Psoas muscle (tissue), 7 donors: ENCODE measurements at regions not wholly inside any gene's neighbourhood (a gene's known extent, or its start where the extent isn't known, plus 50 kb on each side); places are given as distances from the start of the nearest gene placed in this dataset.

Experiments used
- ATAC-seq, 4 donors: fragments of 200-7000 bp; cut with Tn5 transposase; one replicate each; pipeline ENCODE4 v1.9.1; 2020; ENCODE audit warnings: moderate library complexity in 3 of 4, mild to moderate bottlenecking in 2 of 4
- DNase-seq, 2 donors: peaks; one replicate each; pipeline ENCODE4 v3.0.0-alpha.2; 2020
- H3K27ac ChIP-seq: fragments of 200-600 bp; one replicate; pipeline ENCODE4 v1.8.0; 2022
- H3K27me3 ChIP-seq, 3 donors: fragments of 200-600 bp in 1 of 3; one replicate each; pipeline versions ENCODE4 v1.6.1 to v1.8.0; 2013 to 2022; ENCODE audit warnings: low read length in 2 of 3, mild to moderate bottlenecking in 2 of 3, moderate library complexity in 1 of 3; ENCODE audit not compliant: insufficient read depth in 3 of 3
- H3K36me3 ChIP-seq, 2 donors: fragments of 200-600 bp in 1 of 2; one replicate each; pipeline versions ENCODE4 v1.6.1 to v1.8.0; 2013 to 2022; ENCODE audit warnings: low read depth in 1 of 2, mild to moderate bottlenecking in 1 of 2, moderate library complexity in 1 of 2; ENCODE audit not compliant: insufficient read depth in 1 of 2
- H3K4me1 ChIP-seq: fragments of 200-600 bp; one replicate; pipeline ENCODE4 v1.8.0; 2022
- H3K4me3 ChIP-seq: fragments of 200-600 bp; one replicate; pipeline ENCODE4 v1.8.0; 2022; ENCODE audit warnings: mild to moderate bottlenecking
- H3K9me3 ChIP-seq: fragments of 200-600 bp; one replicate; pipeline ENCODE4 v1.8.0; 2022
- WGBS, 3 donors: extraction: QIAGEN DNeasy Blood & Tissue Kit; methylation state at CpG; one replicate each; pipeline versions ENCODE4 v1.1.6 to v1.1.7; 2013; 5-methylcytosine and 5-hydroxymethylcytosine counted together
- intact Hi-C, 2 donors: fragments of 100-400 bp; cut with DNase I; formaldehyde crosslinking; loops; one replicate each; pipeline versions ENCODE4 v1.11.0 to v1.14.2; 2022
- TF ChIP-seq, protein P1 (sequence below): fragments of 200-600 bp; IDR thresholded peaks from one replicate; pipeline ENCODE4 v1.8.0; 2022; ENCODE audit warnings: antibody characterized with exemption
- donor health status: healthy with polysubstance abuse.
- donor health status: DM: no; HTN: no; CAD: no; lungs with moderate emphysema.
- donor health status: Bipolar disorder and iron deficiency.
- donor health status: healthy.
- donor health status: DM: yes; HTN: yes; CAD: no.
- donor health status: DM: no; HTN: no; CAD: no.
- donor health status: DM: yes; HTN: yes; CAD: no.

DNA sequence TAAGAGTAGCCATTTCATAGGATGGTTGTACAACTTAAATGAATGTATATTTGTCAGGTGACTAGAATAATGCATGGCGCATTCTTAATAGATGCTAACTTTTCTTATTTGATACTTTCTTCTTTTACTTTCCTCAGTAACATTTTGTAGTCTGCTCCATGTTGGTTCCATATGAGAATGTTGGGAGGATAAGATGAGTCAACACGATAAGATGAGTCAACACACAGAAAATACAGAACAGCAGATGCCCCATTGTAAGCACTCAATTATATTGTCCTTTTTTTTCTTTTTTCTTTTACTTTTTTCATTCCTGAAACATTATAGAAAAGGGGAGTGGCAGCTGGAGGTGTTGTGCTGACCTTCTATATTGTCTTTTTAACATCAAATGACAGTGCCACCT lies 92.3 kb upstream of the SPATA31C2 start:
- DNase-seq (no peak), ATAC-seq (no peak)
- intact Hi-C loops = no loop called here
- Histone ChIP-seq H3K27me3 (no peaks in the 10 kb centered on the region), H3K9me3 (no peaks in the 10 kb centered on the region), H3K4me3 (no peak overlapping the region), H3K4me1 (no peaks in the 10 kb centered on the region), H3K27ac (no peak overlapping the region), H3K36me3 (no peaks in the 10 kb centered on the region)
- WGBS, 3 donors = 96 to 98% (median 97%) methylated on average over 2 of the region's 2 CpGs
- TF ChIP-seq, protein P1, sequence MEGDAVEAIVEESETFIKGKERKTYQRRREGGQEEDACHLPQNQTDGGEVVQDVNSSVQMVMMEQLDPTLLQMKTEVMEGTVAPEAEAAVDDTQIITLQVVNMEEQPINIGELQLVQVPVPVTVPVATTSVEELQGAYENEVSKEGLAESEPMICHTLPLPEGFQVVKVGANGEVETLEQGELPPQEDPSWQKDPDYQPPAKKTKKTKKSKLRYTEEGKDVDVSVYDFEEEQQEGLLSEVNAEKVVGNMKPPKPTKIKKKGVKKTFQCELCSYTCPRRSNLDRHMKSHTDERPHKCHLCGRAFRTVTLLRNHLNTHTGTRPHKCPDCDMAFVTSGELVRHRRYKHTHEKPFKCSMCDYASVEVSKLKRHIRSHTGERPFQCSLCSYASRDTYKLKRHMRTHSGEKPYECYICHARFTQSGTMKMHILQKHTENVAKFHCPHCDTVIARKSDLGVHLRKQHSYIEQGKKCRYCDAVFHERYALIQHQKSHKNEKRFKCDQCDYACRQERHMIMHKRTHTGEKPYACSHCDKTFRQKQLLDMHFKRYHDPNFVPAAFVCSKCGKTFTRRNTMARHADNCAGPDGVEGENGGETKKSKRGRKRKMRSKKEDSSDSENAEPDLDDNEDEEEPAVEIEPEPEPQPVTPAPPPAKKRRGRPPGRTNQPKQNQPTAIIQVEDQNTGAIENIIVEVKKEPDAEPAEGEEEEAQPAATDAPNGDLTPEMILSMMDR = no peak

DNA sequence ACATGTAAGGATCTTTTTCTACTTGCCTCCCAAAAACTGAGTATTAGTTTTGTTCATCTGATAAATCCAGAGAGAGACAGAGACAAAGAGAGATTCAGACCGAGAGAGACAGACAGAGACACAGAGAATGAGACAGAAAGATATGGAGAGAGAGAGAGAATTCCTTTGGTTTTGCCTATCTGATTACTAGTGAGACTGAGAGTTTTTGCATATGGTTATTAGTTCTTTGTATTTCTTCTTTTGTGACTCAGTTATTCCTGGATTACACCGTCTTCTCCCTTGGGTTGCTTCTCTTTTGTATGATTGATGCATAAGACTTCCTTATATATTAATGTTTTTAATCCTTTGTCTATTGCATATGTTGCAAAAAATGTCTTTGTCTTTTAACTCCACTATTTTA lies 91.2 kb upstream of the SPATA31C2 start:
- Histone ChIP-seq H3K27ac (no peak overlapping the region), H3K27me3 (no peaks in the 10 kb centered on the region), H3K36me3 (no peaks in the 10 kb centered on the region), H3K9me3 (no peaks in the 10 kb centered on the region), H3K4me1 (no peaks in the 10 kb centered on the region), H3K4me3 (no peak overlapping the region)
- DNase-seq = no peak
- ATAC-seq = no peak
- intact Hi-C loops = no loop called here
- WGBS, 3 donors = 58 to 89% (median 81%) methylated on average over 2 of the region's 2 CpGs
- TF ChIP-seq, protein P1 = no peak

DNA sequence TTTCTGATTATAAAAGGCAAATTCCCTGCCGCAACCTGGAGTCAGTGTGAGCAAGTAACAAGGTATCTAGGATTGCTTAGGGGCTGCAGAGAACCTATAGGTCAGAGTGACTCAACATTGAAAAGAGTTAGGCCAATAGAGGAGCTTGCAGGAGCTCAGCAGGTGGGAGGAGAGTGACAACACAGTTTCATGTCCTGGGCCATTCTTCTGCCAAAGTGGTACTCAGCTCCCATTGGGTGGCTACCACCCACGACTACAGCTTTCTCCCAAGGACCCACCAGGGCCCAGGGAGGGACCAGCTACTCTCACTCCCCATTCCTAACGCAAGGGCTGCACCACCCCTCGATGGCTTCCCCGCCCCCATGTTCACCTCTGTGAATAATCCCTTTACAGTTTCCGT lies 86.7 kb upstream of the SPATA31C2 start:
- Histone ChIP-seq H3K36me3 (no peaks in the 10 kb centered on the region), H3K27ac (no peak overlapping the region), H3K27me3 (peaks cover 0 to 3% (median 0%) of the 10 kb centered on the region in 3 donors), H3K9me3 (no peaks in the 10 kb centered on the region), H3K4me1 (no peaks in the 10 kb centered on the region), H3K4me3 (no peak overlapping the region)
- intact Hi-C loops = no loop called here
- DNase-seq (no peak), ATAC-seq (no peak)
- TF ChIP-seq, protein P1 = no peak
- 80 to 81% (median 80%) methylated on average over 6 of the region's 6 CpGs for WGBS, 3 donors

DNA sequence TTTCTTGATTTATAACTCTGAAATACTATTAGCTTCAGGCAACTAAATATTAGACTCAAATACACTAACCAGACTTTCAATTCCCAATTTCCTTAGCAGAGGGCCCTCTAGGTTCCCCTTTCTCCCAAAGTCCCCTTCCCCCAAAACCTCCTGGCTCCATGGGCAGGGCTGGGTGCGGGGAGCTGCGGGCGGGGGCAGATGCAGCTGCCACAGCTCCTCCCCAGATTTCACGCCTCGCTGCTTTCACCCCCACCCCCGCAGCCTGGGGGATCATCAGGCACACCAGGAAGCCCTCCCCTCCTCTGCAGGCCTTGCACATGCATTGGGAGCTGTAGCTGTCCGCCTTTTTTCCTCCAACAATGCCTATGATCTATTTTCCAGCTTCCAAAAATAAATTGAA lies 82.8 kb upstream of the SPATA31C2 start:
- H3K36me3 ChIP-seq = no peaks in the 10 kb centered on the region
- intact Hi-C loops = no loop called here
- no peaks in the 10 kb centered on the region for H3K9me3 ChIP-seq
- ATAC-seq = no peak
- no peak overlapping the region for H3K27ac ChIP-seq
- DNase-seq = no peak
- H3K27me3 ChIP-seq = peaks cover 0 to 3% (median 0%) of the 10 kb centered on the region in 3 donors
- TF ChIP-seq, protein P1 = no peak
- H3K4me1 ChIP-seq = no peaks in the 10 kb centered on the region
- no peak overlapping the region for H3K4me3 ChIP-seq
- WGBS, 3 donors = 23 to 33% (median 31%) methylated on average over 7 of the region's 7 CpGs

DNA sequence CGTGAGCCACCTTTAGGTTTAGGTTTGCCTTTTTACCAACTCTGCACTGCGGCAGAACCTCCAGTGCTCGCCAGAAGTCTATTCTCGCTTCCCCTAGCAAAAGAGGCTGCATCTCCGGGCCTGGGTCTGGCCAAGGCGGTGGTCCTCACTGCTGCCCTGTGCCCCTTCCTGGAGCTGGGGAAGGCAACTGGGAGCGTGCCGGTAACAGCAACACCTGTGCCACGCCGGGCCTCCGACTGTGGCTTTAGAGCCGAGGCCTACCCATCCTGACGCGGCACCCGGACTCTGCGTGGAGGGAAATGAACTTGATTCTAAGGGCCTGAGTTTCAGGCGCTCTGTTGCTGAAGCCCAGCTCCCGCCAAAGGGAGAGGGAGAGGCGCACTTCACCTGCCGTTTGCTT lies 82.4 kb upstream of the SPATA31C2 start:
- WGBS, 3 donors = 89 to 92% (median 91%) methylated on average over 20 of the region's 20 CpGs
- ATAC-seq (no peak), DNase-seq (no peak)
- no peak overlapping the region for H3K27ac ChIP-seq
- no peaks in the 10 kb centered on the region for H3K36me3 ChIP-seq
- intact Hi-C loops = no loop called here
- no peaks in the 10 kb centered on the region for H3K4me1 ChIP-seq
- H3K27me3 ChIP-seq = peaks cover 0 to 3% (median 0%) of the 10 kb centered on the region in 3 donors
- no peaks in the 10 kb centered on the region for H3K9me3 ChIP-seq
- H3K4me3 ChIP-seq = no peak overlapping the region
- TF ChIP-seq, protein P1 = no peak
